Activated CD8-positive, alpha-beta memory T cell treated with anti-CD3 and anti-CD28 coated beads, Interleukin-2, amount 50 U/mL, for 24 hours (primary cell): ENCODE measurements at regions not wholly inside any gene's neighbourhood (a gene's known extent, or its start where the extent isn't known, plus 50 kb on each side); places are given as distances from the start of the nearest gene placed in this dataset.
"Not testable (repeated sequence)": the region's sequence is repeated elsewhere in the genome, so short reads cannot be mapped to it uniquely, and the experiment has no call there.

Source experiments
- DNase-seq: peaks from one replicate; pipeline ENCODE4 v3.0.0-alpha.2; 2020; ENCODE audit errors: extremely low read depth

GRCh38 chr12:68984796-68985573 lies 52.0 kb upstream of the CPM start:
- DNase-seq: no peak

- not testable (repeated sequence) for DNase-seq
Measured at GRCh38 chr12:68997526-68997925, 64.6 kb upstream of the CPM start.

- no peak for DNase-seq
Measured at GRCh38 chr12:68998041-68998440, 65.1 kb upstream of the CPM start.

- DNase-seq: no peak
Measured at GRCh38 chr12:69000074-69000473, 67.1 kb upstream of the CPM start.

- no peak for DNase-seq
Measured at GRCh38 chr12:69000540-69001243, 67.7 kb upstream of the CPM start.

GRCh38 chr12:69001251-69001650 lies 68.3 kb upstream of the CPM start:
- no peak for DNase-seq

- DNase-seq: no peak
Measured at GRCh38 chr12:69002969-69003368, 70.0 kb upstream of the CPM start.

GRCh38 chr12:69003991-69004390 lies 71.0 kb upstream of the CPM start:
- no peak for DNase-seq

- DNase-seq: no peak
Measured at GRCh38 chr12:69007101-69007854, 74.3 kb upstream of the CPM start.

GRCh38 chr12:69007855-69008351 lies 74.9 kb upstream of the CPM start:
- DNase-seq: no peak

GRCh38 chr12:69008520-69008919 lies 75.5 kb upstream of the CPM start:
- DNase-seq: no peak

- DNase-seq: no peak
Measured at GRCh38 chr12:69014047-69014446, 81.1 kb upstream of the CPM start.

- DNase-seq: no peak
Measured at GRCh38 chr12:69015017-69015416, 82.0 kb upstream of the CPM start.

GRCh38 chr12:69015831-69016230 lies 82.9 kb upstream of the CPM start:
- no peak for DNase-seq

GRCh38 chr12:69019082-69019481 lies 86.1 kb upstream of the CPM start:
- DNase-seq: no peak

GRCh38 chr12:69019910-69020309 lies 86.9 kb upstream of the CPM start:
- DNase-seq: no peak

- DNase-seq: no peak
Measured at GRCh38 chr12:69022674-69023073, 89.7 kb upstream of the CPM start.

GRCh38 chr12:69023840-69024239 lies 90.9 kb upstream of the CPM start:
- DNase-seq: no peak

- DNase-seq: no peak
Measured at GRCh38 chr12:69024413-69024812, 91.4 kb upstream of the CPM start.

GRCh38 chr12:69024907-69025306 lies 91.9 kb upstream of the CPM start:
- no peak for DNase-seq

- DNase-seq: no peak
Measured at GRCh38 chr12:69026336-69026735, 93.4 kb upstream of the CPM start.

GRCh38 chr12:69027411-69027881 lies 94.5 kb upstream of the CPM start:
- DNase-seq: no peak
